ENCODE measurements at regions not wholly inside any gene's neighbourhood (a gene's known extent, or its start where the extent isn't known, plus 50 kb on each side); places are given as distances from the start of the nearest gene placed in this dataset.

DNA sequence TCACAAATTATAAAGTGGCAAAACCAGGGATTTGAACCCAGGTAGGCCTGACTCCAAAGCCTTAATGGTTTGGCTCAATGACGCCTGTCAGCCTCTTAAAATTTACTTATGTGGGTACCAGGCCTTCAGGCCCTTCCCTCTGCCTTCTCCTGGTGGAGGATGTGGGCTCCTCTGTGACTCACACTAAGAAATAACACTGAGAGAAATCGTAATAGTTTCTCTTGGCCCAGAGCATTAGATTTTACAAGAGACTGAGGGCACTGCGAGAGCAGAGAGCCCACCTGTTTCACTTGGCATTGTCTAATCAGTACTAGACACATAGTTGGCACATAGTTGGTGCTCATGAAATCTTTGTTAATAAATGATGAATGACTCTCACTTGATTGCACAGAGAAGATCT, 505.2 kb downstream of the SHQ1 start:
- no peak overlapping the region for H3K27ac ChIP-seq (ENCODE audit: low read depth, low read length, poor library complexity, severe bottlenecking)
- intact Hi-C loops (cut with micrococcal nuclease; ENCODE audit: unreplicated experiment), result no loop called here
- no peak for DNase-seq (ENCODE audit: low spot score)
- no peaks in the 10 kb centered on the region for H3K36me3 ChIP-seq (ENCODE audit: insufficient read depth, low read length, poor library complexity, severe bottlenecking)
- POLR2A ChIA-PET (ENCODE audit: low non-redundant PET), result no interaction called here
- no peaks in the 10 kb centered on the region for H3K4me1 ChIP-seq (ENCODE audit: insufficient read depth, low read length, poor library complexity, severe bottlenecking)
- H3K27me3 ChIP-seq (replicated peaks; ENCODE audit: insufficient read depth, low read depth, low read length, poor library complexity), result no peaks in the 10 kb centered on the region
- no peaks in the 10 kb centered on the region for H3K9me3 ChIP-seq (ENCODE audit: low read depth, low read length, poor library complexity, severe bottlenecking)
- TF ChIP-seq EZH2 (IDR thresholded peaks at IDR 0.05; ENCODE audit: borderline replicate concordance, low read depth, low read length, poor library complexity, severe bottlenecking), result no peak
- no TSS peak for BruUV-seq (replicated peaks)
- H3K4me3 ChIP-seq (ENCODE audit: low read depth, low read length, poor library complexity, severe bottlenecking), result no peak overlapping the region
- CTCF ChIA-PET, result no interaction called here

GRCh38 chr3:72342450-72342849, 505.8 kb downstream of the SHQ1 start:
- intact Hi-C loops (cut with micrococcal nuclease; ENCODE audit: unreplicated experiment), result no loop called here
- Histone ChIP-seq H3K9me3 (ENCODE audit: low read depth, low read length, poor library complexity, severe bottlenecking) (no peaks in the 10 kb centered on the region), H3K36me3 (ENCODE audit: insufficient read depth, low read length, poor library complexity, severe bottlenecking) (no peaks in the 10 kb centered on the region), H3K4me1 (ENCODE audit: insufficient read depth, low read length, poor library complexity, severe bottlenecking) (no peaks in the 10 kb centered on the region), H3K4me3 (ENCODE audit: low read depth, low read length, poor library complexity, severe bottlenecking) (no peak overlapping the region), H3K27me3 (replicated peaks; ENCODE audit: insufficient read depth, low read depth, low read length, poor library complexity) (no peaks in the 10 kb centered on the region), H3K27ac (ENCODE audit: low read depth, low read length, poor library complexity, severe bottlenecking) (no peak overlapping the region)
- CTCF ChIA-PET, result no interaction called here
- POLR2A ChIA-PET (ENCODE audit: low non-redundant PET), result no interaction called here
- TF ChIP-seq EZH2 (IDR thresholded peaks at IDR 0.05; ENCODE audit: borderline replicate concordance, low read depth, low read length, poor library complexity, severe bottlenecking), result no peak
- TF ChIP-seq, protein P1, sequence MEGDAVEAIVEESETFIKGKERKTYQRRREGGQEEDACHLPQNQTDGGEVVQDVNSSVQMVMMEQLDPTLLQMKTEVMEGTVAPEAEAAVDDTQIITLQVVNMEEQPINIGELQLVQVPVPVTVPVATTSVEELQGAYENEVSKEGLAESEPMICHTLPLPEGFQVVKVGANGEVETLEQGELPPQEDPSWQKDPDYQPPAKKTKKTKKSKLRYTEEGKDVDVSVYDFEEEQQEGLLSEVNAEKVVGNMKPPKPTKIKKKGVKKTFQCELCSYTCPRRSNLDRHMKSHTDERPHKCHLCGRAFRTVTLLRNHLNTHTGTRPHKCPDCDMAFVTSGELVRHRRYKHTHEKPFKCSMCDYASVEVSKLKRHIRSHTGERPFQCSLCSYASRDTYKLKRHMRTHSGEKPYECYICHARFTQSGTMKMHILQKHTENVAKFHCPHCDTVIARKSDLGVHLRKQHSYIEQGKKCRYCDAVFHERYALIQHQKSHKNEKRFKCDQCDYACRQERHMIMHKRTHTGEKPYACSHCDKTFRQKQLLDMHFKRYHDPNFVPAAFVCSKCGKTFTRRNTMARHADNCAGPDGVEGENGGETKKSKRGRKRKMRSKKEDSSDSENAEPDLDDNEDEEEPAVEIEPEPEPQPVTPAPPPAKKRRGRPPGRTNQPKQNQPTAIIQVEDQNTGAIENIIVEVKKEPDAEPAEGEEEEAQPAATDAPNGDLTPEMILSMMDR (conservative IDR thresholded peaks at IDR 0.05; ENCODE audit: low read depth, low read length), result no peak
- no TSS peak for BruUV-seq (replicated peaks)
- no peak for DNase-seq (ENCODE audit: low spot score)

DNA sequence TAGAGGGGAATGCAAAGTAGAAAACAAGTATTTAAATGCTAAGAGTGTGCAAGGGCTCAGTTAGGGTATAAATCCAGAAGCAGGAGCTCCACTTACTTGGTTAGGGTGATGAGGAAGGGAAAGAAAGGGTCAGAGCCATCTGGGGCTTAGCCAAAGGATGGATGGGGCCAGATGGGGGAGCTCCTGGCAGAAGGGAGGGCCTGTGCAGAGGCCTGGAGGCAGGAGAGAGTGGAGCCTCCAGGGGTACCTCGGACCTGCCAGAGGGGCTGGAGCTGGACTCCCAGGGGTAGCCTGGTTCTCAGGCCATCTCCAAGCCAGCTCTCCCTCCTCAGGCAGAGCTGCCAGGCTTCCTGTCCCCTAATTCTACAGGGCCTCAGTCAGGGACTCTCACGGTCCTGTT, 506.3 kb downstream of the SHQ1 start:
- DNase-seq (ENCODE audit: low spot score), result no peak
- Histone ChIP-seq H3K27me3 (replicated peaks; ENCODE audit: insufficient read depth, low read depth, low read length, poor library complexity) (no peaks in the 10 kb centered on the region), H3K4me1 (ENCODE audit: insufficient read depth, low read length, poor library complexity, severe bottlenecking) (no peaks in the 10 kb centered on the region), H3K9me3 (ENCODE audit: low read depth, low read length, poor library complexity, severe bottlenecking) (no peaks in the 10 kb centered on the region), H3K4me3 (ENCODE audit: low read depth, low read length, poor library complexity, severe bottlenecking) (no peak overlapping the region), H3K27ac (ENCODE audit: low read depth, low read length, poor library complexity, severe bottlenecking) (no peak overlapping the region), H3K36me3 (ENCODE audit: insufficient read depth, low read length, poor library complexity, severe bottlenecking) (no peaks in the 10 kb centered on the region)
- no TSS peak for BruUV-seq (replicated peaks)
- intact Hi-C loops (cut with micrococcal nuclease; ENCODE audit: unreplicated experiment), result no loop called here
- CTCF ChIA-PET, result no interaction called here
- POLR2A ChIA-PET (ENCODE audit: low non-redundant PET), result no interaction called here
- TF ChIP-seq, protein P1 (conservative IDR thresholded peaks at IDR 0.05; ENCODE audit: low read depth, low read length), result no peak
- no peak for TF ChIP-seq EZH2 (IDR thresholded peaks at IDR 0.05; ENCODE audit: borderline replicate concordance, low read depth, low read length, poor library complexity, severe bottlenecking)

DNA sequence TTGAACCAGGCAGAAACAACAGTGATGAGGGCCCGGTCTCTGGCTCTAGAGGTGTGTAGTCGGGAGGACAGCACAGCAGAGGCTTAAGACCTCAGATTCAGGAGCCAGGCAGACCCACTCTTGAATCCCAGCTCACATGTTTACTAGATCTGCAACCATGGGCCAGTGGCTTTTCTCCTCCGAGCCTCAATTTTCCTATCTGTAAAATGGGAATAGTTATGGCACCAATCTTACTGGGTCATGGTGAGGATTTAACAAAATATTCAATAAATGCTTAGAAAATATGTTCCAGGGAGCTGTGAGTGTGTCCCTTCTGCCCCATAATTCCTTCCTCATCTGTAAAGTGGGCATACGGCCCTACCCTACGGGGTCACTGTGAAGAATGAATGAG, 506.9 kb downstream of the SHQ1 start:
- Histone ChIP-seq H3K36me3 (ENCODE audit: insufficient read depth, low read length, poor library complexity, severe bottlenecking) (no peaks in the 10 kb centered on the region), H3K27ac (ENCODE audit: low read depth, low read length, poor library complexity, severe bottlenecking) (no peak overlapping the region), H3K27me3 (replicated peaks; ENCODE audit: insufficient read depth, low read depth, low read length, poor library complexity) (no peaks in the 10 kb centered on the region), H3K9me3 (ENCODE audit: low read depth, low read length, poor library complexity, severe bottlenecking) (no peaks in the 10 kb centered on the region), H3K4me3 (ENCODE audit: low read depth, low read length, poor library complexity, severe bottlenecking) (no peak overlapping the region), H3K4me1 (ENCODE audit: insufficient read depth, low read length, poor library complexity, severe bottlenecking) (no peaks in the 10 kb centered on the region)
- DNase-seq (ENCODE audit: low spot score), result no peak
- no peak for TF ChIP-seq EZH2 (IDR thresholded peaks at IDR 0.05; ENCODE audit: borderline replicate concordance, low read depth, low read length, poor library complexity, severe bottlenecking)
- TF ChIP-seq, protein P1 (conservative IDR thresholded peaks at IDR 0.05; ENCODE audit: low read depth, low read length), result no peak
- POLR2A ChIA-PET (ENCODE audit: low non-redundant PET), result no interaction called here
- CTCF ChIA-PET, result no interaction called here
- intact Hi-C loops (cut with micrococcal nuclease; ENCODE audit: unreplicated experiment), result no loop called here
- no TSS peak for BruUV-seq (replicated peaks)
